ENCODE measurements at regions not wholly inside any gene's neighbourhood (a gene's known extent, or its start where the extent isn't known, plus 50 kb on each side); places are given as distances from the start of the nearest gene placed in this dataset.
"Not testable (repeated sequence)": the region's sequence is repeated elsewhere in the genome, so short reads cannot be mapped to it uniquely, and the experiment has no call there.

- DNase-seq = not testable (repeated sequence)
Observed at GRCh38 chr1:148432318-148432717, 50.8 kb downstream of the PPIAL4G start.

DNA sequence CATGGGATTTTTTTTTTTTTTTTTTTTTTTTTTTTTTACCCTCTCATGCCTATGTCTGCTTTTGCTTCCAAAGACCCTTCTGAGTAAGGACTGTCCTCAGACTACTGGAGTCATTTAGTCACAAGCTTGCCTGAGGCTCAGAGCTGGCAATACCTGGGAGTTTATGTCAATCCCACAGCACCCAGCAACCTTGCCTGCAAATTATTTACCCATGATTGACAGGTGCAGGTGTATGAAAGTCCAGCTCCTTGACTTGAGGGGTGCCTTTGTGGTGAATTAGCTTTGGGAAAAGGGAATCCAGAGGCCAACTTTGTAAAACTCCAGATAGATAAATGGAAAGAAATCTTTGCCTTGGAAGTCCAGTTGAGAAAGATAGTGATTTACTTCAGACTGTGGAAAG, 53.2 kb downstream of the PPIAL4G start:
- DNase-seq = not testable (repeated sequence)

DNA sequence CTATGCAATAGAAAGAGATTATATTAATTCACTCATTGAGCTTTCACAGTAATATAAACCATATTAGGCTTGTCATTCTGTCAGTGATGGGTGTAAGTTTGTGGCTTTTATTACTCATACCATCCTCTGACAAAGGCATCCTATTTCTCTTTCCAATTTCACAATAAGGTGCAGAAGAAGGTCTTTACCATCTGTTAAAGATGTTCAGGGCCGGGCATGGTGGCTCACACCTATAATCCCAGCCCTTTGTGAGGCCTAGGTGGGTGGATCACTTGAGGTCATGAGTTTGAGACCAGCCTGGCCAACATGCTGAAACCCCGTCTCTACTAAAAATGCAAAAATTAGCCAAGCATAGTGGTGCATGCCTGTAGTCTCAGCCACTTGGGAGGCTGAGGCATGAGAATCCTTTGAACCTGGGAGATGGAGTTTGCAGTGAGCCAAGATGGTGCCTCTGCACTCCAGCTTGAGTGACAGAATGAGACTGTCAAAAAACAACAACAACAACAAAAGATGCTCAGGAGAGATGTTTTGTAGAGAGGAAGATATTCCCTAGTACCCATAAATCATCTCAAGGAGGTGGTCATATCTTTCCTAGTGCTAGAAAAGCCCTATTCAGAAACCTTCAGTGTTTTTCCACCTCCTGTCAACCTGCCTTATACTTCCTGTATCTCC, 56.0 kb downstream of the PPIAL4G start:
- DNase-seq = not testable (repeated sequence)

DNA sequence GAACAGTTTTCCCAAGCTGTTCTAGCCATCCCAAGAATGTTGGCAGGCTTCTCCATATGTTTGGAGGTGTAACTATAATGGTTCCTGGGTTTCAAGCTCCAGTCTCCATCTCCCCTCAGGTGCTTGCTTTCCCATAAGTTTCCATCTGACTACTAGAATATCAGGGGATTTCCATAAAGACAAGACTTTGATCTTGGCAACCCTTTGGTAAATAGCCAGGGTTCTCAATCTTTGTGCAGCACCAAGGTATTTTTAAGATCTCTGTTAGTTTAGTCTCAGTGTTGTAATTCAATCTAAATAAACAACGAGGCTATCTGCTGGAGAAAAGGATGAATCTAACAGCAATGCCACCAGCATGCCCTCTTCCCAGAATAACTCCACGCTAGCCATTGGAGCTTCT, 56.7 kb downstream of the PPIAL4G start:
- not testable (repeated sequence) for DNase-seq

DNA sequence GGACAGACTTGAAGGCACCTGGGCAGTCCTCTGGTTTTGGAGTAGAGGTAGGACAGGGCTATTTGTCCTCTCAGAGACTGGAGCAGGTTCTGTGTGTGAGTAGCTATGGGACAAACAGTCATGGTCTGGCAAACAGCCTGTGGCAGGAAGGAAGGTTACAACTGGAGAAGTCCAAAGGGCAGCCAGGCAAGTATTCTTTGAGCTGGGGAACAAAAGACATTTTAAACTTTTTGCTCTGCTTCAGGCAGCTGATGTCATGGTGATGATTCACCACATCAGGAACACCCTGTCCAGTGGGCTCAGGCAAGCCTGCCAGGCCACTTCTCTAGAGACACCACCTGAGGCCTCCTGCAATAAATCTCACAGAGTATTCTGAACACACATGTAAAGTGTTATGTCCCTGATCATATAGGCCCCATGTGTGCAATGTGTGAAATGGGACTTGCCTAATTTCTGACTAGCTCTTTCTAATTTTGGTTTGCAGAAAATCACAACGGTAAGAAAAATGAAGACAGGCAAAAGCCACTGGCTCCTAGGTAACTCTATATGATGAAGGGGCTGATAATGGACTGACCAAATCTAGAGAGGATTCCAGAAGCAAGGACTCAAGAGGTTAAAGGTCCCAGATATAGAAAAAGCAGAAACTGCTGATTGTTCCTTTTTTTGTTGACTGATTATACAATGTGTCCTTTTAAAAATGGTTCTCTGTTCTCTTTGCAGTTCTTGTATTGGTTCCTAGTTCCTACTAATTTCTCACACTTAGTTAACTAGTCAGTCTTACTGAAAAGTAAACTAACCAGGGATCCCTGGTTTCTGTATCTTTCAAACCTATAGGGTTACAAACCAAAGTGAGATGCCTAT, 58.7 kb downstream of the PPIAL4G start:
- DNase-seq = not testable (repeated sequence)

GRCh38 chr1:148422921-148423320, 60.2 kb downstream of the PPIAL4G start:
- DNase-seq = not testable (repeated sequence)

DNA sequence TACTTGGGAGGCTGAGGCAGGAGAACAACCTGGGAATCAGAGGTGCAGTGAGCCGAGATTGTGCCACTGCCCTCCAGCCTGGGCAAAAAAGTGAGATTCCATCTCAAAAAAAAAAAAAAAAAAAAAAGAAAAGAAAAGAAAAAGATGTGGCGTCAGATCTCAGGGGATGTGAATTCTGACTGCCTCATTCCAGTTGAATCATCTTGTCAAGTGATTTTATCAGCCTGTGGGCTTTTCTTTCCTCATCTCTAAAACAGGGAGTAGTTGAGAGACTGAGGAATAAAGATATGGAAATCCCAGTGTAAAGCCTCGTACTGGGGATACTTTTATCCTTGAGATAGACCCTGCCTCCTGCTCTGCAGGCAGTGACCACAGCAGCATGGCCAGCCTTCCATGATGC, 65.9 kb downstream of the PPIAL4G start:
- not testable (repeated sequence) for DNase-seq

DNA sequence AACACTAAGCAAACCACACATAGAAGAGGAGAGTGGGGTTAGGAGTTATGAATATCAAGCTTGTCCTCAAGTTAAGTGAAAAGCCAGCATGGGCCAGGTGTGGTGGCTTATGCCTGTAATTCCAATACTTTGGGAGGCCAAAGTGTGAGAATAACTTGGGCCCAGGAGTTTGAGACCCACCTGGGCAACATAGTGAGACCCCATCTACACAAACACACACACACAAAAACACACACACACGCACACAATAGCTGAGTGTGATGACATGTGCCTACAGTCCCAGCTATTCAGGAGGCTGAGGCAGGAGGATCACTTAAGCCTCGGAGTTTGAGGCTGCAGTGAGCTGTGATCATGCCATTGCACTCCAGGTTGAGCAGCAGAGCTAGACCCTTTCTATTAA, 69.7 kb downstream of the PPIAL4G start:
- not testable (repeated sequence) for DNase-seq

DNA sequence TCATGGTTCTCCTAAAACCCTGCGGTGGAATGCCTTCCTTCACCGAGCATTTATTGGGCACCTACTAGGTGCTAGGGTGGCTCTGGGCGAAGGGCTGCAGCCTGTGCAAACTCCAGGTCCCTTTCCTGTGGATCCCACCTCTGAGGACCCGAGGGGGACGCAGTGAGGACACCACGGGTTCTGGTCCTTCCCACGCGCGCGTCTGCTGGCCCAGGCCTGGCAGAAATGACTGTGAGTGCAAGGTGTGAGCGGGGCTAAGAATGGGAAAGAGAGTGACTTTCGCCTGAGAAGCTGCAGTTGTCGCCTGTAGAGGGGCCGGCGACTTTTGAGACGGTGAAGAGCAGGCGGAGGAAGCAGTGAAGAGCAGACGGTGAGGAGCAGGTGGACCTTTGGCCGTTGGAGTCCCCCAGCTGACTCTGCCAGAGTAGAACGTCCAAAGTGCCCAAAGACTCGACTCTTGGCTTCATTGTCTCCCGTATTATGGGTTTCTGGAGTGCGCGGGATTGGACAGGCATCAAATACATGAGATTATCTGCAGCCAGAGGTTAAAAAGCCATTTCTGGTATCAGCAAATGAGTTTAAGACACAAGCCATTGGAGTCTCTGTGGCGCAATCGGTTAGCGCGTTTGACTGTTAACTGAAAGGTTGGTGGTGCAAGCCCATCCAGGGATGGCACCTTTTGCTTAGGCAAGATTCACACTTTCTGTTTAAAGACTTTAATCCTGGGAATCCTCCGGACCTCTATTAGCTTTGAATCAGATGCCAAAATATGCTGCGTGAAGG, 78.1 kb downstream of the PPIAL4G start:
- DNase-seq = not testable (repeated sequence)

- DNase-seq = not testable (repeated sequence)
Observed at GRCh38 chr1:148403925-148404324, 79.2 kb downstream of the PPIAL4G start.

GRCh38 chr1:148403085-148403456, 80.0 kb downstream of the PPIAL4G start:
- DNase-seq = not testable (repeated sequence)

DNA sequence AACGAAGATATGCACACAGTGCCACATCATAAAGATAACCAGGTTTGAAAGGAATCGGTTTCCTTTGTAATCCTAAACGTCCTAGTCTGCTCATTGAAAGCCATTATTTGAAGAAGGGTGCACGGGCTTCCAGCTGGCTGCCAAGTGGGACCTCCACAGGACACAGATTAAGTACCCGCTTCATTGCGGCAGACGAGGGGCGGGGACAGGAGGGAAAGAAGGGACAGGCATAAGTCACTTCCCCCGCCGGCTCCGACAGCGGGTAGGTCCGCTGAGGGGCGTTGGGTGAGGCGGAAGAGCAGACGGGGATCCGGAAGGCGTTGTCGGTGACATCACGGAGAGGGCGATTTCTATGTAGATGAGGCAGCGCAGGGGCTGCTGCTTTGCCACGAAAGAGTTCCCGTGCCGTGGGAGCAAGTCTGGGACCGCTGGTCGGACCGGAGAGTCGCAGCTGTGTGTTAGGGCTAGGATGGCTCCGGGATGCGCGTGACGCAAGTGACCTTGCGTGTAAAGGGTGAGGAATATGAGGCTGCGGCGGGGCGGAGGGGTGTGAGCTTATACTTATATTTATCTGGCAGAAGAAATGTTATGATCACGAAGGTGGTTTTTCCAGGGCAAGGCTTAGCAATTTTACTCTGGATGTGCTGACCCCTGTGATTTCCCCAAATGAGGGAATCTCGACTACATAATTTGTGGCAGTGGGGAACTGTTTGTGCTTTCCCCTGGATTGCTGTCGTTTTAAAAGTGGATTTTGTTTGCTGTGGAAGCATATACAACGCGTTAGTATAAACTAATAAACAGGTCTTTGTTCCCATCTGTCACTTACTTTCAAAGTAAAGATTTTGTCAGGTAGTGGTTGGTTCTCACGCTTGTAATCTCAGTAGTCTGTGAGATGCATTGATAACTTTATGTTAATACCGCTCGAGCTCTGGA, 80.7 kb downstream of the PPIAL4G start:
- DNase-seq = not testable (repeated sequence)

DNA sequence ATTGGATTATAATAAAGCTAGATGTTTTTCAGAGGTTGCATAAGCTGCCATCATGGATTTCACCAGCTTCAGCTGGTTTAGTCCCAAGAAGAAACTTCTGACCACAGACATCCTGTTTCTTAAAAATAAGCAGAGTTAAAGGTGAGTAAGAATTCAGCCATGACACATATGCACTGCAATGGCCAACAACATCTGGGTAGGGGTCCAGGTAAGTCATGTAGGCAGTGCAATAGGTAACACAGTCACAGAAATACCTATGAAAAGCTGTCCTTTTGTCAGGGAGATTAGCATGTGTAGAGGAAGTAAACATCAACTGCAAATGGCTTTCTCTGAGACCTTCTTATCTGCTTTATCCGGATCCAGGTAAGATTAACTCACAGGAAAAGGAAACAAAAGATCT, 85.6 kb downstream of the PPIAL4G start:
- DNase-seq = not testable (repeated sequence)

- DNase-seq = not testable (repeated sequence)
Observed at GRCh38 chr1:148392505-148392904, 90.6 kb downstream of the PPIAL4G start.

- DNase-seq = not testable (repeated sequence)
Observed at GRCh38 chr1:148391323-148391722, 91.8 kb downstream of the PPIAL4G start.

DNA sequence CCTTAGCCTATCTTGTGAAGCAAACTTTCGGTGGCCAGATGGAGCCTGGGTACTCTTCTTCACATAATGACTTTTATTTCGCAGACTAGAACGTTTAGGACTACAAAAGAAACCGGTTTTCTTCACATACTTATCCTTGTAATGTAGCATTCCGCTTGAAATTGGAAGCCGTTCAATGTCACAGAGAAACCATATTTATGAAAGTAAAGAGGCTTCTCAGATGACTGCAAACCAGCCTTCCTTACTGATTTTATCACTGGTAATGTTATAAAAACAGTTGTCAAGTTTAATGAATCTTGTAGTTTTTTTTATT, 94.1 kb downstream of the PPIAL4G start:
- no peak for DNase-seq

DNA sequence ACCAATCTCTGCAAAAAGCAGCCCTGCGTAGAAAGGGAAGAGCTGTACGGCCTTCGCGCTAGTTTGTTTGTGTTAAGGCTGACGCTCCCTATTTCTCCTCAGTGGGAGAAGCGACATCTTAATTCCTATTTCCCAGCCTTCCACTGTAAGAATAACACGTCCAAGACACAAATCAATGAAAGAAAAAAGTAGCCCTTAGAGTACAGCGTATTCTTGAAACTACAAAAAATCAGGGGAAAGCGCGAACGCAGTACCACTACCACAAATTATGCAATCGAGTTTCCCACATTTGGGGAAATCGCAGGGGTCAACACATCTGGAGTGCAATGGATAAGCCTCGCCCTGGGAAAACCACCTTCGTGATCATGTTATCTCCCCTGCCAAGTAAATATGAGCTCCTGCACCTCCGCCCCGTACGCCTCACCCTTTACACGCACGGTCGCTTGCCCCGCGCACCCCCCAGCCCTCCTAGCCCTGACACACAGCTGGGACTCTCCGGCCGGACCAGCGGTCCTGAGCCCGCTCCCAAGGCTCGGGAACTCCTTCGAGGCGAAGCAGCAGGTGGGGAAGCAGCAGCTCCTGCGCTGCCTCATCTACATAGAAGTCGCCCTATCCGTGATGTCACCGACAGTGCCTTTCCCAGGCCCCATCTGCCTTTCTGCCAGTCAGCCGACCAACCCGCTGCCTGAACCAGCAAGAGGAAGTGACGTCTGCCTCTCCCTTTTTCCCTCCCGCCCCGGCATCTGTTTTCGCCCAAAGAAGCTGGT, 94.7 kb downstream of the PPIAL4G start:
- peak; percentile 57 for DNase-seq

DNA sequence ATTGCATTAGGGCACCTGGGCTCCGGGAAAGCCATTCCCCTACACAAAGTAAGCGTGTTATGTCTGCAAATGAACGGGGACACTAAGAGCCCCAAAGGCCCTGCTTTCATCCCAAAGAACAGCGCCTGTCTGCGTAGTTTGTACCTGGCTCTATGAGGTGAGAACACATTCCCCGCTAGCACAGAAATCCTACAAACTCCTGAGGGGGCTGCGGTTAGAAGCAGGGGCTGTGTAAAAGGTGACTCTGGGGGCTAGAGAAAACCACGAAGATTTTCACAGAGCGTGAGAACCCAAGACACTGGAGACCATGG, 95.2 kb downstream of the PPIAL4G start:
- DNase-seq = not testable (repeated sequence)

GRCh38 chr1:148387122-148387948, 95.8 kb downstream of the PPIAL4G start:
- DNase-seq = not testable (repeated sequence)

- no peak for DNase-seq
Observed at GRCh38 chr1:148386617-148387016, 96.5 kb downstream of the PPIAL4G start.

- DNase-seq = not testable (repeated sequence)
Observed at GRCh38 chr1:148386031-148386398, 97.1 kb downstream of the PPIAL4G start.
